Neural cell (in vitro differentiated cells): ENCODE measurements at regions not wholly inside any gene's neighbourhood (a gene's known extent, or its start where the extent isn't known, plus 50 kb on each side); places are given as distances from the start of the nearest gene placed in this dataset.

Source experiments
- CTCF ChIP-seq: fragments of 450-650 bp; IDR thresholded peaks from 2 replicates; pipeline ENCODE4 v1.5.1; 2014; ENCODE audit warnings: antibody characterized with exemption, mild to moderate bottlenecking, moderate library complexity; ENCODE audit not compliant: poor library complexity, severe bottlenecking
- TAF1 ChIP-seq: IDR thresholded peaks from 2 replicates; pipeline ENCODE4 v1.6.1; 2012; ENCODE audit warnings: low read depth

GRCh38 chr2:19807866-19808265 lies 93.9 kb downstream of the TTC32 start:
- TF ChIP-seq TAF1 (no peak), CTCF (no peak)
